SK-N-SH treated with all-trans-retinoic acid at 6 μM for 48 hours (cell line): ENCODE measurements at regions not wholly inside any gene's neighbourhood (a gene's known extent, or its start where the extent isn't known, plus 50 kb on each side); places are given as distances from the start of the nearest gene placed in this dataset.

Source experiments
- ATAC-seq: fragments of 200-7000 bp; cut with Tn5 transposase; 3 replicates; pipeline ENCODE4 v1.9.1; 2020; ENCODE audit warnings: mild to moderate bottlenecking, moderate library complexity
- BACH2 ChIP-seq: fragments of 250-450 bp; sonication (Bioruptor Pico); IDR thresholded peaks from 2 replicates; pipeline ENCODE4 v1.9.0; 2021; ENCODE audit warnings: mild to moderate bottlenecking, borderline replicate concordance
- CREB5 ChIP-seq: fragments of 250-450 bp; sonication (Bioruptor Pico); IDR thresholded peaks from 2 replicates; pipeline ENCODE4 v1.5.1; 2020; ENCODE audit warnings: low read depth, mild to moderate bottlenecking, moderate library complexity
- CSDC2 ChIP-seq: fragments of 250-450 bp; sonication (Bioruptor Pico); IDR thresholded peaks from 2 replicates; pipeline ENCODE4 v1.5.0; 2020; ENCODE audit warnings: mild to moderate bottlenecking, moderate library complexity
- CSRNP3 ChIP-seq: fragments of 250-450 bp; sonication (Bioruptor Pico); IDR thresholded peaks from 2 replicates; pipeline ENCODE4 v1.5.1; 2021; ENCODE audit warnings: mild to moderate bottlenecking, moderate library complexity
- ESRRG ChIP-seq: fragments of 250-450 bp; sonication (Bioruptor Pico); IDR thresholded peaks from 2 replicates; pipeline ENCODE4 v1.6.1; 2021; ENCODE audit warnings: mild to moderate bottlenecking
- GLIS3 ChIP-seq: fragments of 250-450 bp; sonication (Bioruptor Pico); IDR thresholded peaks from 2 replicates; pipeline ENCODE4 v1.5.0; 2020; ENCODE audit warnings: mild to moderate bottlenecking, moderate library complexity
- ISL1 ChIP-seq: fragments of 250-450 bp; sonication (Bioruptor Pico); IDR thresholded peaks from 2 replicates; pipeline ENCODE4 v2.1.2; 2022; ENCODE audit warnings: mild to moderate bottlenecking, moderate library complexity
- OSR1 ChIP-seq: fragments of 250-450 bp; sonication (Bioruptor Pico); IDR thresholded peaks from 2 replicates; pipeline ENCODE4 v1.8.0; 2022; ENCODE audit warnings: moderate library complexity, mild to moderate bottlenecking, inconsistent platforms
- PATZ1 ChIP-seq: fragments of 250-450 bp; sonication (Bioruptor Pico); IDR thresholded peaks from 2 replicates; pipeline ENCODE4 v1.8.0; 2020; ENCODE audit warnings: mild to moderate bottlenecking, moderate library complexity, borderline replicate concordance
- POU6F1 ChIP-seq: fragments of 250-450 bp; sonication (Bioruptor Pico); IDR thresholded peaks from 2 replicates; pipeline ENCODE4 v1.8.0; 2021; ENCODE audit warnings: low read depth, mild to moderate bottlenecking, moderate library complexity, borderline replicate concordance
- PPARA ChIP-seq: fragments of 250-450 bp; sonication (Bioruptor Pico); IDR thresholded peaks from 2 replicates; pipeline ENCODE4 v1.5.0; 2020; ENCODE audit warnings: mild to moderate bottlenecking, borderline replicate concordance
- RARB ChIP-seq: fragments of 250-450 bp; sonication (Bioruptor Pico); IDR thresholded peaks from 2 replicates; pipeline ENCODE4 v1.8.0; 2021; ENCODE audit warnings: mild to moderate bottlenecking, moderate library complexity
- SNAI2 ChIP-seq: fragments of 250-450 bp; sonication (Bioruptor Pico); IDR thresholded peaks from 2 replicates; pipeline ENCODE4 v1.5.0; 2020; ENCODE audit warnings: mild to moderate bottlenecking, moderate library complexity
- TCF4 ChIP-seq: fragments of 250-450 bp; sonication (Bioruptor Pico); IDR thresholded peaks from 2 replicates; pipeline ENCODE4 v1.8.0; 2021; ENCODE audit warnings: mild to moderate bottlenecking, moderate library complexity, borderline replicate concordance
- TOX ChIP-seq: fragments of 250-450 bp; sonication (Bioruptor Pico); IDR thresholded peaks from 2 replicates; pipeline ENCODE4 v1.8.0; 2021; ENCODE audit warnings: mild to moderate bottlenecking, moderate library complexity, borderline replicate concordance
- TSHZ2 ChIP-seq: fragments of 250-450 bp; sonication (Bioruptor Pico); IDR thresholded peaks from 2 replicates; pipeline ENCODE4 v1.5.0; 2020; ENCODE audit warnings: mild to moderate bottlenecking, moderate library complexity
- ZFP3 ChIP-seq: fragments of 250-450 bp; sonication (Bioruptor Pico); IDR thresholded peaks from 2 replicates; pipeline ENCODE4 v1.5.0; 2020; ENCODE audit warnings: mild to moderate bottlenecking, moderate library complexity
- ZFP30 ChIP-seq: fragments of 450-650 bp; formaldehyde crosslinking; IDR thresholded peaks from 2 replicates; pipeline ENCODE4 v1.5.0; 2022; ENCODE audit warnings: mild to moderate bottlenecking, moderate library complexity
- ZNF565 ChIP-seq: fragments of 450-650 bp; formaldehyde crosslinking; conservative IDR thresholded peaks from 2 replicates; pipeline ENCODE4 v1.5.0; 2020; ENCODE audit warnings: low read depth, mild to moderate bottlenecking, moderate library complexity
- ZNF70 ChIP-seq: fragments of 450-650 bp; formaldehyde crosslinking; IDR thresholded peaks from 2 replicates; pipeline ENCODE4 v1.5.0; 2020; ENCODE audit warnings: mild to moderate bottlenecking, moderate library complexity
- ZNF8 ChIP-seq: fragments of 450-650 bp; formaldehyde crosslinking; IDR thresholded peaks from 2 replicates; pipeline ENCODE4 v1.5.0; 2020; ENCODE audit warnings: mild to moderate bottlenecking, moderate library complexity

- no peak for ATAC-seq
- TF ChIP-seq TOX (no peak), RARB (CRISPR knock-in tag) (no peak), GLIS3 (no peak), OSR1 (no peak), ZFP30 (CRISPR knock-in tag) (no peak), POU6F1 (CRISPR knock-in tag) (no peak), ESRRG (CRISPR knock-in tag) (no peak), TCF4 (CRISPR knock-in tag) (no peak), CREB5 (CRISPR knock-in tag) (no peak), ZFP3 (CRISPR knock-in tag) (no peak), PATZ1 (CRISPR knock-in tag) (no peak)
Observed at GRCh38 chr2:8403876-8404275, 278.0 kb upstream of the ID2 start.

GRCh38 chr2:8405334-8405733 lies 276.5 kb upstream of the ID2 start:
- ATAC-seq: no peak

More at GRCh38 chr2:8405334-8405733, 276.5 kb upstream of the ID2 start:
- TF ChIP-seq ISL1 (CRISPR knock-in tag): no peak
- no peak for TF ChIP-seq POU6F1 (CRISPR knock-in tag)
- no peak for TF ChIP-seq CREB5 (CRISPR knock-in tag)
- no peak for TF ChIP-seq TSHZ2 (CRISPR knock-in tag)
- TF ChIP-seq ZNF8: no peak
- no peak for TF ChIP-seq PPARA
- no peak for TF ChIP-seq TOX
- no peak for TF ChIP-seq OSR1
- TF ChIP-seq ZNF565: no peak
- TF ChIP-seq RARB (CRISPR knock-in tag): no peak
- TF ChIP-seq ESRRG (CRISPR knock-in tag): no peak
- no peak for TF ChIP-seq GLIS3
- no peak for TF ChIP-seq TCF4 (CRISPR knock-in tag)
- TF ChIP-seq BACH2 (CRISPR knock-in tag): no peak
- TF ChIP-seq CSDC2 (CRISPR knock-in tag): no peak
- no peak for TF ChIP-seq SNAI2 (CRISPR knock-in tag)
- TF ChIP-seq CSRNP3: no peak
- no peak for TF ChIP-seq ZNF70 (CRISPR knock-in tag)
- TF ChIP-seq PATZ1 (CRISPR knock-in tag): no peak
- no peak for TF ChIP-seq ZFP3 (CRISPR knock-in tag)
